NCI-H2107 treated with DMSO at 0.1 percent for 48 hours (cell line): ENCODE measurements at regions not wholly inside any gene's neighbourhood (a gene's known extent, or its start where the extent isn't known, plus 50 kb on each side); places are given as distances from the start of the nearest gene placed in this dataset.

ENCODE experiments used
- DNase-seq: peaks from one replicate; lab custom pipeline; 2025; ENCODE audit not compliant: unreplicated experiment; lab: John Stamatoyannopoulos, UW

- no peak for DNase-seq
Measured at GRCh38 chr3:41024031-41024836, 175.1 kb upstream of the CTNNB1 start.

- DNase-seq, result no peak
Measured at GRCh38 chr3:41026394-41027177, 172.7 kb upstream of the CTNNB1 start.

GRCh38 chr3:41029356-41029755, 169.9 kb upstream of the CTNNB1 start:
- DNase-seq, result no peak

- DNase-seq, result no peak
Measured at GRCh38 chr3:41030220-41030619, 169.1 kb upstream of the CTNNB1 start.

- no peak for DNase-seq
Measured at GRCh38 chr3:41031401-41031800, 167.9 kb upstream of the CTNNB1 start.

GRCh38 chr3:41033956-41034519, 165.3 kb upstream of the CTNNB1 start:
- no peak for DNase-seq

GRCh38 chr3:41035456-41036022, 163.8 kb upstream of the CTNNB1 start:
- no peak for DNase-seq

GRCh38 chr3:41037651-41038334, 161.5 kb upstream of the CTNNB1 start:
- DNase-seq, result no peak

GRCh38 chr3:41040256-41040655, 159.0 kb upstream of the CTNNB1 start:
- DNase-seq, result no peak

- DNase-seq, result no peak
Measured at GRCh38 chr3:41041462-41041861, 157.8 kb upstream of the CTNNB1 start.

GRCh38 chr3:41041899-41042298, 157.4 kb upstream of the CTNNB1 start:
- DNase-seq, result no peak

GRCh38 chr3:41044523-41044922, 154.8 kb upstream of the CTNNB1 start:
- no peak for DNase-seq

GRCh38 chr3:41045491-41045890, 153.8 kb upstream of the CTNNB1 start:
- no peak for DNase-seq

GRCh38 chr3:41050144-41050543, 149.2 kb upstream of the CTNNB1 start:
- no peak for DNase-seq

GRCh38 chr3:41053220-41053619, 146.1 kb upstream of the CTNNB1 start:
- no peak for DNase-seq

- no peak for DNase-seq
Measured at GRCh38 chr3:41060106-41060505, 139.2 kb upstream of the CTNNB1 start.

- DNase-seq, result no peak
Measured at GRCh38 chr3:41064070-41064469, 135.2 kb upstream of the CTNNB1 start.

GRCh38 chr3:41064526-41064925, 134.8 kb upstream of the CTNNB1 start:
- no peak for DNase-seq

- no peak for DNase-seq
Measured at GRCh38 chr3:41065340-41065739, 134.0 kb upstream of the CTNNB1 start.

GRCh38 chr3:41073190-41073589, 126.1 kb upstream of the CTNNB1 start:
- no peak for DNase-seq

- no peak for DNase-seq
Measured at GRCh38 chr3:41075975-41076374, 123.3 kb upstream of the CTNNB1 start.
